GM19467 (cell line): ENCODE measurements at regions not wholly inside any gene's neighbourhood (a gene's known extent, or its start where the extent isn't known, plus 50 kb on each side); places are given as distances from the start of the nearest gene placed in this dataset.

Experiments
- ATAC-seq: cut with Tn5 transposase; IDR thresholded peaks from one replicate; pipeline ENCODE4 v1.9.1; 2021; ENCODE audit warnings: mild to moderate bottlenecking, moderate library complexity; ENCODE audit not compliant: unreplicated experiment

GRCh38 chr19:29292153-29292552 lies 79.2 kb upstream of the UQCRFS1 start:
- ATAC-seq, result no peak

- no peak for ATAC-seq
Observed at GRCh38 chr19:29292562-29292961, 79.6 kb upstream of the UQCRFS1 start.

GRCh38 chr19:29293292-29293691 lies 80.3 kb upstream of the UQCRFS1 start:
- ATAC-seq, result no peak

GRCh38 chr19:29293736-29294342 lies 80.9 kb upstream of the UQCRFS1 start:
- no peak for ATAC-seq

- ATAC-seq, result no peak
Observed at GRCh38 chr19:29294343-29294811, 81.4 kb upstream of the UQCRFS1 start.

- no peak for ATAC-seq
Observed at GRCh38 chr19:29295285-29295684, 82.3 kb upstream of the UQCRFS1 start.

- ATAC-seq, result no peak
Observed at GRCh38 chr19:29297381-29297780, 84.4 kb upstream of the UQCRFS1 start.

GRCh38 chr19:29299416-29300380 lies 86.7 kb upstream of the UQCRFS1 start:
- no peak for ATAC-seq

- no peak for ATAC-seq
Observed at GRCh38 chr19:29302002-29302928, 89.3 kb upstream of the UQCRFS1 start.

GRCh38 chr19:29303069-29303718 lies 90.2 kb upstream of the UQCRFS1 start:
- no peak for ATAC-seq

- no peak for ATAC-seq
Observed at GRCh38 chr19:29303719-29304090, 90.8 kb upstream of the UQCRFS1 start.

- no peak for ATAC-seq
Observed at GRCh38 chr19:29305268-29305667, 92.3 kb upstream of the UQCRFS1 start.

GRCh38 chr19:29308977-29309590 lies 96.1 kb upstream of the UQCRFS1 start:
- no peak for ATAC-seq

- ATAC-seq, result no peak
Observed at GRCh38 chr19:29309637-29310036, 96.7 kb upstream of the UQCRFS1 start.

GRCh38 chr19:29311191-29311790 lies 98.3 kb upstream of the UQCRFS1 start:
- no peak for ATAC-seq

- ATAC-seq, result no peak
Observed at GRCh38 chr19:29315556-29316190, 102.7 kb upstream of the UQCRFS1 start.

- ATAC-seq, result no peak
Observed at GRCh38 chr19:29318581-29318980, 105.6 kb upstream of the UQCRFS1 start.

- no peak for ATAC-seq
Observed at GRCh38 chr19:29320086-29320485, 107.1 kb upstream of the UQCRFS1 start.

GRCh38 chr19:29320618-29321017 lies 107.7 kb upstream of the UQCRFS1 start:
- ATAC-seq, result no peak
